Activated CD8-positive, alpha-beta memory T cell treated with anti-CD3 and anti-CD28 coated beads, Interleukin-2, amount 50 U/mL, for 4 hours (primary cell): ENCODE measurements at regions not wholly inside any gene's neighbourhood (a gene's known extent, or its start where the extent isn't known, plus 50 kb on each side); places are given as distances from the start of the nearest gene placed in this dataset.
"Not testable (repeated sequence)": the region's sequence is repeated elsewhere in the genome, so short reads cannot be mapped to it uniquely, and the experiment has no call there.

Experiments used
- DNase-seq: peaks from one replicate; pipeline ENCODE4 v3.0.0-alpha.2; 2020

GRCh38 chr5:51034222-51034901 is 348.9 kb upstream of the ISL1 start:
- DNase-seq = no peak

- no peak for DNase-seq
These were observed 343.6 kb upstream of the ISL1 start for GRCh38 chr5:51039424-51040329.

GRCh38 chr5:51043745-51044144 is 339.5 kb upstream of the ISL1 start:
- DNase-seq = no peak

- no peak for DNase-seq
These were observed 335.9 kb upstream of the ISL1 start for GRCh38 chr5:51047369-51047768.

GRCh38 chr5:51053361-51053760 is 329.9 kb upstream of the ISL1 start:
- no peak for DNase-seq

- no peak for DNase-seq
These were observed 322.3 kb upstream of the ISL1 start for GRCh38 chr5:51060953-51061352.

- DNase-seq = no peak
These were observed 310.3 kb upstream of the ISL1 start for GRCh38 chr5:51072937-51073336.

- no peak for DNase-seq
These were observed 300.5 kb upstream of the ISL1 start for GRCh38 chr5:51082741-51083140.

GRCh38 chr5:51091816-51092215 is 291.4 kb upstream of the ISL1 start:
- no peak for DNase-seq

- no peak for DNase-seq
These were observed 287.8 kb upstream of the ISL1 start for GRCh38 chr5:51095486-51095885.

GRCh38 chr5:51096859-51097258 is 286.4 kb upstream of the ISL1 start:
- DNase-seq = no peak

- no peak for DNase-seq
These were observed 283.9 kb upstream of the ISL1 start for GRCh38 chr5:51099173-51099853.

- no peak for DNase-seq
These were observed 278.7 kb upstream of the ISL1 start for GRCh38 chr5:51104556-51104955.

GRCh38 chr5:51109786-51110410 is 273.4 kb upstream of the ISL1 start:
- DNase-seq = no peak

GRCh38 chr5:51131266-51131665 is 252.0 kb upstream of the ISL1 start:
- no peak for DNase-seq

- no peak for DNase-seq
These were observed 245.1 kb upstream of the ISL1 start for GRCh38 chr5:51138164-51138563.

- no peak for DNase-seq
These were observed 234.8 kb upstream of the ISL1 start for GRCh38 chr5:51148437-51148836.

- DNase-seq = no peak
These were observed 227.0 kb upstream of the ISL1 start for GRCh38 chr5:51156222-51156621.

- no peak for DNase-seq
These were observed 226.4 kb upstream of the ISL1 start for GRCh38 chr5:51156838-51157237.

- DNase-seq = no peak
These were observed 224.1 kb upstream of the ISL1 start for GRCh38 chr5:51159164-51159563.

- no peak for DNase-seq
These were observed 223.6 kb upstream of the ISL1 start for GRCh38 chr5:51159606-51160005.

- no peak for DNase-seq
These were observed 221.0 kb upstream of the ISL1 start for GRCh38 chr5:51162245-51162644.

- DNase-seq = not testable (repeated sequence)
These were observed 217.6 kb upstream of the ISL1 start for GRCh38 chr5:51165621-51166020.
